ENCODE measurements at regions not wholly inside any gene's neighbourhood (a gene's known extent, or its start where the extent isn't known, plus 50 kb on each side); places are given as distances from the start of the nearest gene placed in this dataset.

DNA sequence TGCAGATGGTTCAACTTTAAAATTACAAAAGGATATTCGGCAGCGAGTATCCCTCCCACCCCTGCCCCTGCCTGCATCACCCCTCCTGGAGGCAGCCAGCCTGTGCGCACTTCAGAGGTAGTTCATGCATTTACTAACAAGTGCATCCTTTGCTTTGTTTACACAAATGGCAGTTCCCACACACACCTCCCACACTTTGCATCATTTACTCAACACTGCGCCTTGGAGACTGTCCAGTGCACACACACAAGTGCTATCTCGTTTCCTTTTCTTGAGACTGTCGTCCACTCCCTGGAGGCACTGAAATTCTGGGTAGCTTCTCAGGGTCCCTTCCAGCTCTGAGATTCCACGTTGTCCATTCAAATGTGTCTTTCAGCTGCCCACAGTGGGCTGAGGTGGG is 53.1 kb upstream of the VSX1 start:
- DNase-seq (ENCODE audit: low read depth) = no peak
- no peak overlapping the region for H3K4me3 ChIP-seq (ENCODE audit: low read depth, low read length)
- TF ChIP-seq, protein P1, sequence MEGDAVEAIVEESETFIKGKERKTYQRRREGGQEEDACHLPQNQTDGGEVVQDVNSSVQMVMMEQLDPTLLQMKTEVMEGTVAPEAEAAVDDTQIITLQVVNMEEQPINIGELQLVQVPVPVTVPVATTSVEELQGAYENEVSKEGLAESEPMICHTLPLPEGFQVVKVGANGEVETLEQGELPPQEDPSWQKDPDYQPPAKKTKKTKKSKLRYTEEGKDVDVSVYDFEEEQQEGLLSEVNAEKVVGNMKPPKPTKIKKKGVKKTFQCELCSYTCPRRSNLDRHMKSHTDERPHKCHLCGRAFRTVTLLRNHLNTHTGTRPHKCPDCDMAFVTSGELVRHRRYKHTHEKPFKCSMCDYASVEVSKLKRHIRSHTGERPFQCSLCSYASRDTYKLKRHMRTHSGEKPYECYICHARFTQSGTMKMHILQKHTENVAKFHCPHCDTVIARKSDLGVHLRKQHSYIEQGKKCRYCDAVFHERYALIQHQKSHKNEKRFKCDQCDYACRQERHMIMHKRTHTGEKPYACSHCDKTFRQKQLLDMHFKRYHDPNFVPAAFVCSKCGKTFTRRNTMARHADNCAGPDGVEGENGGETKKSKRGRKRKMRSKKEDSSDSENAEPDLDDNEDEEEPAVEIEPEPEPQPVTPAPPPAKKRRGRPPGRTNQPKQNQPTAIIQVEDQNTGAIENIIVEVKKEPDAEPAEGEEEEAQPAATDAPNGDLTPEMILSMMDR (conservative IDR thresholded peaks at IDR 0.05; ENCODE audit: low read depth, low read length) = no peak

DNA sequence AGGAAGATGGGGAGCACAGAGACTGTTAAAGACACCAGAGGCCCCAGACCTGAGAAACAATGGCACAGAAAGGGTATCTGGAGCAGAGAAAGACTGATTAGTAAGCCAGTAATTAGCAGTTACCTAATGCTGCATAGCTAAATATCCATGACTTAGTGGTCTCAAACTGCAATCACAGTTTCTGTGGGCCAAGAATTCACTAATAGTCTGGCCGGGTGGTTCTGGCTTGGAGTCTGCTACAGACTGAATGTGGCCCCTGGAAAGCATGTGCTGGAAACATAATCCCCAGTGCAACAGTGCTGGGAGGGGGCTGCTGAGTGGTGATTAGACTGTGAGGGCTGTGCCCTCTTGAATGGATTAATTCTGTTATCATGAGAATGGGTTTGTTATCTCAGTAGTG is 54.1 kb upstream of the VSX1 start:
- TF ChIP-seq, protein P1 (conservative IDR thresholded peaks at IDR 0.05; ENCODE audit: low read depth, low read length) = no peak
- DNase-seq (ENCODE audit: low read depth) = no peak
- H3K4me3 ChIP-seq (ENCODE audit: low read depth, low read length) = no peak overlapping the region

DNA sequence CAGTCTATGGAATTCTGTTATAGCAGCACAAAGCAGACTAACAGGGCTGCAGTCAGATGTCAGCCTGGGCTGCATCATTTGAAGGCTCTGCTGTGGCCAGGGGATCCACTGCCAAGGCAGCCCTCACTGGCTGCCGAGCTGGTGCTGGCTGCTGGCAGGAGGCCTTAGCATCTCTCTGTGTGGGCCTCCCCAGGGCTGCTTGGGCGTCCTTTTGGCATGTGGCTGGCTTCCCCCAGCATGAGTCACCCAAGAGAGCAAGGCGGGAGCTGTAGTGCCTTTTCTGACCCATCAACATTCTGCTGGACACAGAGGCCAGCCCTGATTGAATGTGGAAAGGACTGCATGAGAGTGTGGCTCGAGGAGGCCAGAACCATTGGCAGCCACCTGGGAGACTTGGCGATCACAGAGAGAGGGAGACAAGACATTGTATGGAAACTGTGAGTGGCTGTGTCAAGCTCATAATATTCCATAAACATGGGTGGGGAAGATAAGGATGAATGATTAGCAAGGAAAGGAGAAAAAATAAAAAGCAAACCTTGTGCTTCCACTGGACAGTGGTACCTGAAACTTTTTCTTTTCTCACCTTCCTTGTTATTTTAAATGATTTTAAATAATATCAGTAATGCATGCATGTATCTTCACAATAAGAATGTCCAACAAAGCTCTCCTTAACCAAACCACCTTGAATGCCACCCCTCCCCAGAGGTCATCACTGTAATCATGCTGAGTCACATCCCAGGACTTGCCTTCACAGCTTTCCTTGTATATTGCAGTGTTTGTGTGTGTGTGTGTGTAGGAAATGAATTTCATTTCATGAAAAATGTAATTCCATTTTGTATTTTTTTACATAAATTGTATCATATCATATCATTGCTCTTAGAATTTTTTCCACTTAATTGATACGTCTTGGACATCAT is 55.0 kb upstream of the VSX1 start:
- TF ChIP-seq, protein P1 (conservative IDR thresholded peaks at IDR 0.05; ENCODE audit: low read depth, low read length) = no peak
- peak; percentile 85 for DNase-seq (ENCODE audit: low read depth)

DNA sequence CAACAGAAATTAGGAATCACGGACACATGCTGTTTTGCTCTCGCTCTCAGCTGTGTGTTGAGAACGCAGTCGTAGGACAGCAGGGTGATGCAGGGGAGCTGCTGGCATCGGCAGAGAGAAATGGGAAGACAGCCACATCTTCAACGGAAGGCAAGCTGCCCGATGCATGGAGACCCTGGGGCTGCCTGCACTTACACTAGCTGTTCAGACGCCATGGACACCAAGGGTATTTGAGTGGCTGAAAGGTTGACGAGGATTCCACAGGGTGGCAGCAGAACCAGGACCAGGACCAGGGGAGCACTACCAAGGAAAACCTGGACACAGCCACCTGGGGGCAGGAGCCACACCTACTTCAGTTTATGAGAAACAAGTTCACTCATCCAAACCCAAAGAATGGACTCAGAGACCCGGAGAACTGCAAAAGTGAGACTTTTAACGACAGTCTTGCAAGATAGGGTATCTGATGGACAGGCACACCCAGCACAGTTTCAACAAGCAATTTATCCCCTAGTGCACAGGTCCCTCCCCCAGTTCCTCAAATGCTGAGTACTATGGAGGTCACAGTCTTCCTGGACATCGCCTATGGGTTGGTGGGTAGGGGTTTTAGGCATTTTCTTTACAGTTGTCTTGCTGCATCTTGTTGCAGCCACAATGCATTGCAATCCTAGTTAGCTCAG is 56.3 kb upstream of the ENTPD6 start:
- H3K4me3 ChIP-seq (ENCODE audit: low read depth, low read length) = no peak overlapping the region
- no peak for DNase-seq (ENCODE audit: low read depth)
- TF ChIP-seq, protein P1 (conservative IDR thresholded peaks at IDR 0.05; ENCODE audit: low read depth, low read length) = no peak

More for the DNA sequence above, 55.0 kb upstream of the VSX1 start:
- H3K4me3 ChIP-seq (ENCODE audit: low read depth, low read length) = no peak overlapping the region

DNA sequence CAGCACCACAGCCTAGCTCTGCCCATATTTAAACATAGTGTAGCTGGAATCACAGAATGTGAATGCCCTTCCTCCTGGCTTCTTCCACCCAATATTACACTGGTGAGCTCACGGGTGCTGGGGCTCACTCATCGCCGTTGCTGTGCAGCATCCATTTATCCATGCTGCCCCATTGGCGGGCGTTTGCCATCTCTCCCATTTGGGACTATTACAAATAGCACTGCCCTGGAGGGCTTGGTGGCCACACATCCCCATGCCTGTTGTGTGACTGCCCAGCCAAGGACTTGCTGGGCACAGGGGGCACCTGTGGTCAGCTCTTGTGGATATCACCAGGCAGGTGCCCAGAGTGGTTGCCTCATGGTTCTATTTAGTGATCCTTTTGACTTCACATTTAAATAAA is 54.5 kb upstream of the ENTPD6 start:
- TF ChIP-seq, protein P1 (conservative IDR thresholded peaks at IDR 0.05; ENCODE audit: low read depth, low read length) = no peak
- no peak for DNase-seq (ENCODE audit: low read depth)
- no peak overlapping the region for H3K4me3 ChIP-seq (ENCODE audit: low read depth, low read length)

DNA sequence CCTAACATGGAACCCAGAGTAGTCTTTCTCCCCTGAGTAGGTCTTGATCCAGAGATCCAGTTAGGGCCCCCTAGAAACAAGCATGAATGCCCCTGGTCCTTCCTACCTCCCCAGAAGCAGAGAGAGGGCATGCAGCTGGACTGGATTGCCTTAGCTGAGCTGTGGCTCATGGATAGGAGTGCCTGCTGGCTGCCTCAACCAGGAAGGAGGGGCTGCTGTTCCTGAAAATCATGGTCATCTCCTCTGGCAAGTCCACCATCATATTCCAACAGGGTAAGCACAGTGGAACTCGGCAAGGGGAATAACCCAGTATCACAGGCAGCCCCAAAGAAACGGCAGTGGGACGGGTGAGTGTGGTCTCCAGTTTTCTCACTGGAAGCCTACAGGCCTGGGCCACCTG is 53.1 kb upstream of the ENTPD6 start:
- DNase-seq (ENCODE audit: low read depth) = no peak
- no peak overlapping the region for H3K4me3 ChIP-seq (ENCODE audit: low read depth, low read length)
- TF ChIP-seq, protein P1 (conservative IDR thresholded peaks at IDR 0.05; ENCODE audit: low read depth, low read length) = no peak

Measured in choroid plexus epithelial cell (primary cell).